ENCODE measurements at regions not wholly inside any gene's neighbourhood (a gene's known extent, or its start where the extent isn't known, plus 50 kb on each side); places are given as distances from the start of the nearest gene placed in this dataset.

- Histone ChIP-seq H3K27me3 (no peaks in the 10 kb centered on the region), H3K36me3 (replicated peaks in 1 of 2; ENCODE audit: insufficient read depth in 1 of 2, low read depth in 2 of 2) (no peaks in the 10 kb centered on the region), H3K4me1 (no peaks in the 10 kb centered on the region), H3K4me3 (no peak overlapping the region), H3K9me3 (no peaks in the 10 kb centered on the region), H3K27ac (no peak overlapping the region)
- WGBS, 2 donors = 93 to 97% methylated on average over 3 of the region's 3 CpGs
- DNase-seq = no peak
- ATAC-seq = no peak
- no peak for TF ChIP-seq CTCF (IDR thresholded peaks at IDR 0.05)
- TF ChIP-seq POLR2A (IDR thresholded peaks at IDR 0.05) = no peak
- intact Hi-C loops (cut with DNase I) = no loop called here
Measured at GRCh38 chr3:15979900-15980299, 182.1 kb upstream of the ANKRD28 start.

- ATAC-seq = no peak
- intact Hi-C loops (cut with DNase I) = no loop called here
- WGBS, 2 donors = 80 to 88% methylated on average over 1 of the region's 1 CpG
Measured at GRCh38 chr3:15982243-15982642, 184.5 kb upstream of the ANKRD28 start.

DNA sequence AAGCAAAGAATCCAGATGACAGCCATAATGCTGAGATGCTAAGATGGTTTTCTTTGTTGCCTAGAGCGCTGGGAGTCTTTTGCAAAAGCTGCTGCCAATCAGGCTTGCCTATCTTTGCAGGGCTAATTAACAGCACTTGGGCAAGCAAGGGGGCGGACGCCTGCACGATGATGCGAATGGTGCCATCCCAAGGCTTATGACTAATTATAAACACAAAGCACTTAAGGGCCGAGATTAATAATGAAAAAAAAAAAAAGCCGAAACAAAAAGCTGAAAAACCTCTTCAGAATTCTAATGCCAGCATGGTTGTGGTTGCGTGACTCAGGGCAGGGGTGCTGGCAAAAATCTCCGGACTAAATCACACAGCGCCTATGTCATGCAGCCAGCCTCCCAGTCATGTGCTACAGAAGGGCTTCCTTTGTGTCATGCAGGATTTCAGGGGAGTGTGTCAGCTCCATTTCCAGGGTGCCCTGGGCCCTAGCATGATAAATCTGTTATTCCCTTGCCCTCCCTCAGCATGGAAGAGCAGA lies 185.0 kb upstream of the ANKRD28 start:
- TF ChIP-seq CTCF (IDR thresholded peaks at IDR 0.05) = no peak
- TF ChIP-seq POLR2A (IDR thresholded peaks at IDR 0.05) = no peak
- Histone ChIP-seq H3K9me3 (no peaks in the 10 kb centered on the region), H3K27ac (no peak overlapping the region), H3K4me3 (no peak overlapping the region), H3K4me1 (no peaks in the 10 kb centered on the region), H3K27me3 (no peaks in the 10 kb centered on the region), H3K36me3 (replicated peaks in 1 of 2; ENCODE audit: insufficient read depth in 1 of 2, low read depth in 2 of 2) (no peaks in the 10 kb centered on the region)
- DNase-seq (no peak), ATAC-seq (no peak)
- 85% methylated on average over 10 of the region's 10 CpGs for WGBS, 2 donors
- intact Hi-C loops (cut with DNase I) = no loop called here

More at GRCh38 chr3:15982243-15982642, 184.5 kb upstream of the ANKRD28 start:
- no peaks in the 10 kb centered on the region for H3K27me3 ChIP-seq
- no peak for TF ChIP-seq POLR2A (IDR thresholded peaks at IDR 0.05)
- no peak for TF ChIP-seq CTCF (IDR thresholded peaks at IDR 0.05)
- H3K4me1 ChIP-seq = no peaks in the 10 kb centered on the region
- no peak overlapping the region for H3K27ac ChIP-seq
- H3K9me3 ChIP-seq = no peaks in the 10 kb centered on the region
- H3K4me3 ChIP-seq = no peak overlapping the region
- DNase-seq = no peak
- H3K36me3 ChIP-seq (replicated peaks in 1 of 2; ENCODE audit: insufficient read depth in 1 of 2, low read depth in 2 of 2) = no peaks in the 10 kb centered on the region

- 81 to 86% methylated on average over 2 of the region's 2 CpGs for WGBS, 2 donors
Measured at GRCh38 chr3:15983232-15983631, 185.5 kb upstream of the ANKRD28 start.

More at GRCh38 chr3:15983232-15983631, 185.5 kb upstream of the ANKRD28 start:
- intact Hi-C loops (cut with DNase I) = no loop called here
- no peak for DNase-seq
- no peaks in the 10 kb centered on the region for H3K4me1 ChIP-seq
- H3K36me3 ChIP-seq (replicated peaks in 1 of 2; ENCODE audit: insufficient read depth in 1 of 2, low read depth in 2 of 2) = no peaks in the 10 kb centered on the region
- no peak for ATAC-seq
- H3K27ac ChIP-seq = no peak overlapping the region
- TF ChIP-seq POLR2A (IDR thresholded peaks at IDR 0.05) (no peak), CTCF (IDR thresholded peaks at IDR 0.05) (no peak)
- no peaks in the 10 kb centered on the region for H3K27me3 ChIP-seq
- no peak overlapping the region for H3K4me3 ChIP-seq
- no peaks in the 10 kb centered on the region for H3K9me3 ChIP-seq

Measured in body of pancreas (tissue), 4 donors.